ENCODE measurements at regions not wholly inside any gene's neighbourhood (a gene's known extent, or its start where the extent isn't known, plus 50 kb on each side); places are given as distances from the start of the nearest gene placed in this dataset.

DNA sequence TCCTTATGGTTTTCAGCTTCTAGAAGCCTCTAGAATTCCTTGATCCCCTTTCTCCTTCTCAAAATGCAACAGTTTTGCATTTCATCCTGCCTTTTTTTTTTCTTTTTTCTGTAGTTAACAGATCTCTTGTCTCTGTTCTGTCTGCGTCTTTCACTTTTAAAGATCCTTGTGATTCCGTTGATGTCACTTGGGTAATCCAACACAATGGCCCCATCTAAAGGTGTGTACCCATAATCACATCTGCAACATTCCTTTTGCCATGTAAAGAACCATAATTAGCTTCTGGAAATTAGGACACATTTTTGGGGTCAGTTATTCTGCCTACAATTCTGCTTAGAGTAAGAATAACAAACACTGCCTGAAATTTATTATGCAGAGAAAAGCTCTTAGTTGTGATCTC is 1180.9 kb upstream of the ADGRL3 start:
- TF ChIP-seq EZH2 (IDR thresholded peaks at IDR 0.05; ENCODE audit: borderline replicate concordance, low read depth, low read length, severe bottlenecking) (no peak), POLR2A (IDR thresholded peaks at IDR 0.05; ENCODE audit: low read depth, low read length) (no peak), POLR2AphosphoS5 (IDR thresholded peaks at IDR 0.05; ENCODE audit: insufficient read depth, low read depth, low read length) (no peak), FOS (IDR thresholded peaks at IDR 0.05; ENCODE audit: borderline replicate concordance, insufficient read depth, low read length) (no peak)
- TF ChIP-seq, protein P1, sequence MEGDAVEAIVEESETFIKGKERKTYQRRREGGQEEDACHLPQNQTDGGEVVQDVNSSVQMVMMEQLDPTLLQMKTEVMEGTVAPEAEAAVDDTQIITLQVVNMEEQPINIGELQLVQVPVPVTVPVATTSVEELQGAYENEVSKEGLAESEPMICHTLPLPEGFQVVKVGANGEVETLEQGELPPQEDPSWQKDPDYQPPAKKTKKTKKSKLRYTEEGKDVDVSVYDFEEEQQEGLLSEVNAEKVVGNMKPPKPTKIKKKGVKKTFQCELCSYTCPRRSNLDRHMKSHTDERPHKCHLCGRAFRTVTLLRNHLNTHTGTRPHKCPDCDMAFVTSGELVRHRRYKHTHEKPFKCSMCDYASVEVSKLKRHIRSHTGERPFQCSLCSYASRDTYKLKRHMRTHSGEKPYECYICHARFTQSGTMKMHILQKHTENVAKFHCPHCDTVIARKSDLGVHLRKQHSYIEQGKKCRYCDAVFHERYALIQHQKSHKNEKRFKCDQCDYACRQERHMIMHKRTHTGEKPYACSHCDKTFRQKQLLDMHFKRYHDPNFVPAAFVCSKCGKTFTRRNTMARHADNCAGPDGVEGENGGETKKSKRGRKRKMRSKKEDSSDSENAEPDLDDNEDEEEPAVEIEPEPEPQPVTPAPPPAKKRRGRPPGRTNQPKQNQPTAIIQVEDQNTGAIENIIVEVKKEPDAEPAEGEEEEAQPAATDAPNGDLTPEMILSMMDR (IDR thresholded peaks at IDR 0.05; ENCODE audit: extremely low read depth in 1 of 2, insufficient read depth in 1 of 2, low read depth in 1 of 2, low read length in 2 of 2), result no peak
